T47D (cell line): ENCODE measurements at regions not wholly inside any gene's neighbourhood (a gene's known extent, or its start where the extent isn't known, plus 50 kb on each side); places are given as distances from the start of the nearest gene placed in this dataset.
A peak's percentile ranks its signal among the peaks of the same experiment; 100 is the strongest.

Experiments used
- DNase-seq, 2 experiments: peaks; one replicate each; pipeline versions ENCODE4 v3.0.0 to v3.0.0-alpha.2; 2011 to 2012; ENCODE audit warnings: low read depth in 1 of 2, low spot score in 1 of 2
- JUND ChIP-seq: IDR thresholded peaks from 2 replicates; pipeline ENCODE4 v1.6.1; 2012; ENCODE audit warnings: low read depth
- in situ Hi-C: cut with HindIII; loops from 2 replicates; pipeline ENCODE4 v1.10.0; 2016; ENCODE audit warnings: low sequenced_read_pairs, low pct_unique_long_range_greater_than_20kb

DNA sequence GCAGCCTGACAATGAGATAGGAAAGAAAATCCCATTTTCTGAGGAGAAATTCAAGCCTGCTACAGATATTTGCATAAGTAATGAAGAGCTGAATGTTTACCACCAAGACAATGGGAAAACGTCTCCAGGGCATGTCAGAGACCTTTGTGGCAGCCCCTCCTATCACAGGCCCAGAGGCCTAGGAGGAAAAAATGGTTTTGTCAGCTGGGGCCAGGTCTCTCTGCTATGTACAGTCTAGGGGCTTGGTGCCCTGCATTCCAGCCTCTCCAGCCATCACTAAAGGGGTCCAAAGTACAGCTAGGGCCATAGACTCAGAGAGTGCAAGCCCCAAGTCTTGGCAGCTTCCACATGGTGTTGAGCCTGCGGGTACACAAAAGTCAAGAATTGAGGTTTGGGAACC is 361.6 kb upstream of the ANXA10 start:
- TF ChIP-seq JUND, result no peak
- no peak for DNase-seq
- in situ Hi-C loops, result no loop called here

DNA sequence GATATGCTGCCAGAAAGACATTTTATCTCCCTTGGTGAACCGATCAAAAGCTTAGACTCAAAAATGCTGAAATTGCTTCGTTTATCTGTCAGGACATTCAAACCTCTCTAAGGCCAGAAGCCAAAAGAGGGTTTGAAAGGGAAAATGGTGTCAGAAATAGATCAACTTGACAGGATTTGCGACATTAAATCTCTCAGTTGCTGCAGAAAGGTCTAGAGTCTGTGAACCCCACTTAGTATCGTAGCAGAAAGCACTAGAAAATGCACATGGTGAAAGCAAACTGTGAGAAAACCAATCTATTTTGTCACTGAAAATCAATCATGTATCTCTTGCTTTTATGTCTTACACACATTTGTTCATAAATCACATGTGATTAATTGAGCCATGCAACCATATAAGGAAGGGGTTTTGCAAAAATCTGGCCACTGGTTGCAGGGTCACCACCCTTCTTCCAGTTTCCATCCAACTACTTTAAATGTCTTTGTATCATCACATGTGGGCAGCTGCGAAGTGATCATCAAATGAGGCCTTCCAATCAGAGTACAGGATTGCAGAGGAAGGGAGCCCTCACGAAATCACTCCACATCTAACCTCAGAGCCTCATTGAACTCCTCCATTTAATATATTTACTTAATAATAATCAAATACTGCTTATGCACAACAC is 347.2 kb upstream of the ANXA10 start:
- no peak for TF ChIP-seq JUND
- no peak for DNase-seq
- in situ Hi-C loops, result no loop called here

DNA sequence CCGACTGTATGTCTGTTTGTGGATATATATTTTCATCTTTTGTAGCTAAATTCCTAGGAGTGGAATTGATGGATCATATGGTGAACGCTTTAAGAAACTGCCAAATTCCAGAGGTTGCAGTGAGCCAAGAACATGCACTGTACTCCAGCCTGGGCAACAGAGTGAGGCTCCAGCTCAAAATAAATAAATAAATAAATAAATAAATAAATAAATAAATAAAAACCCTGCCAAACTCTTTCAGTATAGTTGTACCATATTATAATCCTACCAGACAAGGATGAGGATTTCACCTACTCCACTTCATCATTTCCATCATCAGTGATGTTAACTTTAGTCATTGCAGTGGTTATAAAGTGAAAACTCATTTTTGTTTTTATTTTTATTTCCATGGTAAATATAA is 325.1 kb upstream of the ANXA10 start:
- no peak for TF ChIP-seq JUND
- in situ Hi-C loops, result no loop called here
- no peak for DNase-seq

DNA sequence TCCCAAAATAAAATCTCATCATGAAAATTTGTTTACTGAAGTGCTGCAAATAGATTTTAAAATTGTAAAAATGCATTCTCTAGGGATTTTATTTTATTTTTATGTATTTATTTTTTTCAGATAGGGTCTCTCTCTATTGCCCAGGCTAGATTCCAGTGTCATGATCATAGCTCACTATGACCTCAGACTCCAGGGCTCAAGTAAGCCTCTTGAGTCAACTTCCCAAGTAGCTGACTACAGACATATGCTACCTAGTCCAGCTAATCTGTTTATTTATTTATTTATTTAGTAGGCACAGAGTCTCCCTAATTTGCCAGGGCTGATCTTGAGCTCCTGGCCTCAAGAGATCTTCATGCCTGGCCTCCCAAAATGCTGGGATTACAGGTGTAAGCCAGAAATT is 317.7 kb upstream of the ANXA10 start:
- no peak for DNase-seq
- no peak for TF ChIP-seq JUND
- in situ Hi-C loops, result no loop called here

DNA sequence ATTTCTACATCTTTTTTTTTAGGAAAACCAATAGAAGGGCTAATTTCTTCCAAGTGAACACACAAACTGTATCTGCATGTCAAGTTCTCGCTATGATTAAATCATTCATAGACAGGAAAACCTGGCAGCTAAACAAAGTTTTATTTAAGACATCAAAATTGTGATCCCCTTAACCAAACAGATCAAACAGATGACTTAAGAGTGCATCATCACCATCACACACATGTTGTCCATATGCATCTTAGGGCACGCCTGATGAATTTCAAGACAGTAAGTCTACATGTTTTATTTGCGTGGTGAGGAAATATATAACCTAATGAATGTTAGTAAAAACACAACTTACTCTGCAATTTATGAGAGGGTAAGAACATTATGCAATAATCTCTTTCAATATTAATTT is 317.0 kb upstream of the ANXA10 start:
- no peak for TF ChIP-seq JUND

DNA sequence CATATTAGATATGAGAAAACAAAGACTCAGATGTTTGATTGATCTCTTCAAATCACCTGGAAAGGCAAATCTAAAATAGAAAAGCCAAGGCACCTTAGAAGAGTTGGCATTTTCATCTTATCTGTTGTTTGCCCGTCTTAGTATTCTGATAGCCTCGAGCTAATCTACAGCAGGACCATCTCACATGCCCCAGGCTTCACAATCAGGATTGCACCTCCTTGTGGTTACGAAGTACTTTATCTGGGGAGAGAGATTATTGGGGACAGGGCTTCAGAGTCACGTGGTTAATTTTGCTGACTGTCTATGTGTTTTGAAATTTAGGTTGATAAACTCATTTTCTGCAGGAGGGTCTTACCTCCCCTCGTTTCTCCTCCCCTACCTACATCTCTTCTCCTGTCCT is 313.1 kb upstream of the ANXA10 start:
- no peak for DNase-seq
- in situ Hi-C loops, result no loop called here
- no peak for TF ChIP-seq JUND

More for the DNA sequence above, 317.0 kb upstream of the ANXA10 start:
- no peak for DNase-seq
- in situ Hi-C loops, result no loop called here

DNA sequence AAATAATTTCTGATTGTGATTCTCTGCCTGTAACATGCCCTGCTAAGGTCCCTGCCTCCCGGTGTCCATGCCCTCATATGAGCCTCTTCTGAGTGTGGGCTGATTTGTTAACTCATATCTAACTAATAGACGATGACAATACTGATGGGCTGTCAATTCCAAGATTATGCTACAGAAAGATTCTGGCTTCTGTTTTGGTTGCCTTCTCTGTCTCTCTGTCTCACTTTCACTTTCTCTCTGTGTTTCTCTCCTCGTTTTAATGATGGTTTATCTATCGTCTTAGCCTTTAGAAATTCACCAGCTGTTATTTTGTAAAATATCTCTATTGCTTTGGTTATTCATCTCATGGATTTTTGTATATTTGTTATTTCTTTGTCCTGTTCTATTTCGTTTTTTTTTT is 312.5 kb upstream of the ANXA10 start:
- DNase-seq, result peak in 1 of 2 experiments; percentile 6
- in situ Hi-C loops, result no loop called here

DNA sequence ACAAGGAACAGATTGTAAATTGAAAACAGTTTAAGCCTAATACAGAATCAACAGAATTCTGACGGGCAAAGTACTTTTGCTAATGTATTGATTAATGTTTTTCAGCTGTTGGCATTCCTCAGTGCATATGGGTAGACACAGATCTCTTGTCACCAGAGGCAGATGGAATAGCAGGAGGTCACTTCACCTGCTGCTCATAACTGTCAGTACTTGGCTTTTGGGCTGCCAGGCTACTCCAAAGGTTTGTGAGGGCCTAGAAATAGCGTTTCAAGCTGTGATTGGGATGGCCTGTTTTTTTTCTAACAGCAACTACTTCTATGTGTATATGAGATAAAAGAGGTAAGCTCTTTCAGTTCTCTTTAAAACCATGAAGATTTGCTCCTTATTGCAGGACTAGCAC is 307.5 kb upstream of the ANXA10 start:
- in situ Hi-C loops, result no loop called here
- DNase-seq, result no peak
- no peak for TF ChIP-seq JUND

More for the DNA sequence above, 312.5 kb upstream of the ANXA10 start:
- no peak for TF ChIP-seq JUND

DNA sequence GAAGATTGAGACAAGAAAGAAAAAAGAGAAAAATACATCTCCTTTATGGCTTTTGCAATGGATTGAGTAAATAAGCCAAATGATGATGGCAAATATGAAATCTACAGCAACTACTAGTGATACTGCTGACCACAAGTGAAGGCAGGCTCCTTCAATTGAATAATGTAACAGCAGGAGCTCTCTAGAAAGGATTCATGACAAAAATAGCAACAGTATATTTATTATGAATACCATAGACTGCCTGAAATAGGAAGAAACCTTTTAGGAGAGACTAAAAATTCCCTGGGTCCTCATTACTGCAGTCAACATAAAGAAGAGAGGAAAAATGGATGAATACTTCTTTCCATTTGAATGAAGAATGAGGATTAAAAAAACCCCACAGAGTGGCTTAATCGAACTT is 306.8 kb upstream of the ANXA10 start:
- no peak for DNase-seq
- TF ChIP-seq JUND, result no peak
- in situ Hi-C loops, result no loop called here

DNA sequence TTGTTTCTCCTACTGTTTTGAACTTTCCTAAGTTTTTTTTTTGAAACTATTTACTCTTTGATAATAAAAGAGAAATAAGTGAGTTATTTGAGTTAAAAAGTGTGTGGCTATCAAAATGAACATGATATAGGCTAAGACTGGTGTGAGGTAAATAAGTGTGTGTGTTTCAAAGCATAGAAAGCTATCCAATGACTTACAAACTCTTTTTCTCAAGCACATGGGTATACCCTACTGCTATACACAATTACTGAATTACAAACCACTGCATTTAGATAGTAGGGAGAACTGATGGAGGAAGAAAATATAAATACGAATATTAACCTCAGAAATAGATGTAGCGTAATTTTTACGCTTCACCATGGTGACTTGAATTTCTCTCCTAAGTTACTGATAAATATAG is 305.8 kb upstream of the ANXA10 start:
- in situ Hi-C loops, result no loop called here
- no peak for TF ChIP-seq JUND
- DNase-seq, result no peak

DNA sequence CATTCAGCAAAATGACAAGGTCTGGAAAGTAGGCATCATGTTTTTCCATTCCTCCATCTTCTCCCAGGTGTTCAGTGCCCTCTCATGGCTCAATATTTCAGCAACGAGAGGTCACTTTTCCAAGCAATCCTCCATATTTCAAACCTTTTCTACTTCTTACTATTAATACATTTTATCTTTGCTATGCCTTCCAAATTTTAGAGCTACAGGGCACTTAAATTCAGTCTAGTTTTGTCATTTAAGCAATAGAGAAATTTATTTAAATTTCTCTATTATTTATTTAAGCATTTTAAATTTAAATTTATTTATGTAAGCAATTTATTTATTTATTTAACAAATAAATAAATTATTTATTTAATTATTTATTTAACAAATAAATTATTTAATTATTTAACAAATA is 305.1 kb upstream of the ANXA10 start:
- in situ Hi-C loops, result no loop called here
- DNase-seq, result peak in 1 of 2 experiments; percentile 13
- no peak for TF ChIP-seq JUND

DNA sequence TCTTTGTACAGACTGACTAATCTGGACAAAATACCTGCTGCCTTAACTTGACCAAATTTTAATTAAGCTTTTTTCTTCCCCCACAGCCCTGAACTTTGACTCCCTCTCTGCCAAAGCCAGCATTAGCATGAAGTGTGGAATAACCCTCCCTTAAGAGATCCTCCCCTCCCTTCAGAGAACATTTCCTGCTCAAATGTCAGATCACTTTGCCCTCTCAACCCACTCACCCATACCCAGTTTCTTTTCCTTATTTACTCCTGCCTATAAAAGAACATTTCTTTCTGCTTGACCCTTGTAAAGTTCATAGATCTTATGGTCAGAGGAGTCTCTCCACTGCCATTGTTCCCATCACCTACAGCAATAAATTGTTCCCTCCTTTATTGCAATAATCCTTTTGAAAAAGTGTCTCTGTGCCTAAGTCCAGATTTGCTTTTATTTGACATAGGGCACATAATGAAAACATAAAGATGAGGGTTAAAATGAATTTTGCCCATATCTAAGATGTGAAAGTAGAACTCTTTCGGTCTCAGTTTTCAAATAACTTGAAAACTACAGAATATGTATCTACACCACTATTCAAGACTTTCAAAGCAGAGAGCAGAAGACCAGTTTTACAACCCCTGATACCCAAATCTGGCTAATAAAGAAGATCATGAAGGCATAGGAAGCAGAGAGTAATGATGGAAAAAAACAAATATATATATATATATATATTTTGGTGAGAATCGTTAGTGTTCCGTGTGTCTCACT is 289.7 kb upstream of the ANXA10 start:
- in situ Hi-C loops, result no loop called here
- no peak for DNase-seq
- TF ChIP-seq JUND, result no peak

DNA sequence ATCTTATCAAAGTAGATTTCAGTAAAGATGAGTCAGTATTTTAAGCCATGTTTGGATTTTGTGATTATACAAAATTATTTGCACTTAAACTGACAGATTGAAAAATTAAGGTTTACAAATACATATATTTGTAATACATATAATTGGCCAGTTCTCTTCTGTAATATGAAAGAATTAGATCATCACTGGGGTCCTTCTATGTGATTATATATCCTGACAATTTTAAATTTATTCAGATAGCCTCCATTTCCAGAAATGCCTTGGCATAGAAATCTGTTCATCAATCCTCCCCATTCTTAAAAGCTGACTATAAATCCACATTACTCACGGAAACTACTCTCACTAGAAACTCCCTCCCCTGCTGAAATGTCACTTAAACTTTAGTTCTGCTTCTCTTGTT is 280.4 kb upstream of the ANXA10 start:
- TF ChIP-seq JUND, result no peak
- in situ Hi-C loops, result no loop called here
- no peak for DNase-seq
